ENCODE measurements at regions not wholly inside any gene's neighbourhood (a gene's known extent, or its start where the extent isn't known, plus 50 kb on each side); places are given as distances from the start of the nearest gene placed in this dataset.

GRCh38 chr15:46853600-46853999 is 863.7 kb upstream of the SEMA6D start:
- POLR2A ChIA-PET, result no interaction called here
- CTCF ChIA-PET, result no interaction called here
- TF ChIP-seq REST (IDR thresholded peaks at IDR 0.05; ENCODE audit: insufficient read depth in 1 of 2, low read depth in 2 of 2, low read length in 1 of 2) (no peak), SIN3A (IDR thresholded peaks at IDR 0.05; ENCODE audit: borderline replicate concordance, insufficient read depth, low read depth, low read length) (no peak), TCF7L2 (IDR thresholded peaks at IDR 0.05; ENCODE audit: low read depth, low read length) (no peak), POLR2AphosphoS5 (IDR thresholded peaks at IDR 0.05; ENCODE audit: low read depth, low read length) (no peak), CTCF (IDR thresholded peaks at IDR 0.05) (no peak)
- no peaks in the 10 kb centered on the region for H3K4me1 ChIP-seq (ENCODE audit: control insufficient read depth, insufficient read depth, low read length)
- no TSS peak for BruUV-seq (replicated peaks)
- in situ Hi-C loops (cut with HindIII; ENCODE audit: low pct_unique_long_range_greater_than_20kb, low sequenced_read_pairs), result no loop called here
- no peak for DNase-seq (ENCODE audit: low read depth, low spot score)
- no peaks in the 10 kb centered on the region for H3K9me3 ChIP-seq (ENCODE audit: control insufficient read depth, insufficient read depth, low read depth, low read length)
- H3K27me3 ChIP-seq (ENCODE audit: control insufficient read depth, insufficient read depth, low read length), result no peaks in the 10 kb centered on the region
- intact Hi-C loops (cut with micrococcal nuclease; ENCODE audit: unreplicated experiment), result no loop called here
- H3K27ac ChIP-seq (ENCODE audit: low read length), result no peak overlapping the region
- H3K4me3 ChIP-seq (ENCODE audit: low read depth in 2 of 2, low read length in 2 of 2), result no peak overlapping the region
- no peak for ATAC-seq
- H3K36me3 ChIP-seq (ENCODE audit: control insufficient read depth, insufficient read depth, low read length), result no peaks in the 10 kb centered on the region

GRCh38 chr15:46854564-46854963 is 862.7 kb upstream of the SEMA6D start:
- ChIA-PET POLR2A (no interaction called here), CTCF (no interaction called here)
- no peak for ATAC-seq
- BruUV-seq (replicated peaks), result no TSS peak
- intact Hi-C loops (cut with micrococcal nuclease; ENCODE audit: unreplicated experiment), result no loop called here
- no peak for TF ChIP-seq TCF7L2 (IDR thresholded peaks at IDR 0.05; ENCODE audit: low read depth, low read length)
- no peak for TF ChIP-seq POLR2AphosphoS5 (IDR thresholded peaks at IDR 0.05; ENCODE audit: low read depth, low read length)
- TF ChIP-seq REST (IDR thresholded peaks at IDR 0.05; ENCODE audit: insufficient read depth in 1 of 2, low read depth in 2 of 2, low read length in 1 of 2), result no peak
- TF ChIP-seq SIN3A (IDR thresholded peaks at IDR 0.05; ENCODE audit: borderline replicate concordance, insufficient read depth, low read depth, low read length), result no peak
- no peak for TF ChIP-seq CTCF (IDR thresholded peaks at IDR 0.05)
- Histone ChIP-seq H3K27me3 (ENCODE audit: control insufficient read depth, insufficient read depth, low read length) (no peaks in the 10 kb centered on the region), H3K4me3 (ENCODE audit: low read depth in 2 of 2, low read length in 2 of 2) (no peak overlapping the region), H3K27ac (ENCODE audit: low read length) (no peak overlapping the region), H3K9me3 (ENCODE audit: control insufficient read depth, insufficient read depth, low read depth, low read length) (no peaks in the 10 kb centered on the region), H3K36me3 (ENCODE audit: control insufficient read depth, insufficient read depth, low read length) (no peaks in the 10 kb centered on the region), H3K4me1 (ENCODE audit: control insufficient read depth, insufficient read depth, low read length) (no peaks in the 10 kb centered on the region)
- no peak for DNase-seq (ENCODE audit: low read depth, low spot score)
- in situ Hi-C loops (cut with HindIII; ENCODE audit: low pct_unique_long_range_greater_than_20kb, low sequenced_read_pairs), result no loop called here
